Sigmoid colon (tissue), 6 donors: ENCODE measurements at regions not wholly inside any gene's neighbourhood (a gene's known extent, or its start where the extent isn't known, plus 50 kb on each side); places are given as distances from the start of the nearest gene placed in this dataset.

Source experiments
- DNase-seq: peaks from one replicate; pipeline ENCODE4 v3.0.0-alpha.2; 2019
- H3K27ac ChIP-seq, 4 donors: fragments of 200-600 bp; sonication (generic); one replicate each; pipeline ENCODE4 v1.5.1; 2016 to 2019; ENCODE audit warnings: mild to moderate bottlenecking in 1 of 4
- H3K27me3 ChIP-seq, 3 donors: fragments of 200-600 bp; sonication (generic); one replicate each; pipeline ENCODE4 v1.5.1; 2019; ENCODE audit warnings: mild to moderate bottlenecking in 1 of 3
- H3K36me3 ChIP-seq, 4 donors: fragments of 200-600 bp; sonication (generic); one replicate each; pipeline ENCODE4 v1.5.1; 2016 to 2019
- H3K4me1 ChIP-seq, 4 donors: fragments of 200-600 bp; sonication (generic); one replicate each; pipeline ENCODE4 v1.5.1; 2017 to 2019
- H3K4me3 ChIP-seq, 4 donors: fragments of 200-600 bp; sonication (generic); one replicate each; pipeline ENCODE4 v1.5.1; 2017 to 2019; ENCODE audit warnings: mild to moderate bottlenecking in 2 of 4, moderate library complexity in 1 of 4
- H3K9me3 ChIP-seq, 4 donors: fragments of 200-600 bp in 3 of 4; sonication (generic) in 3 of 4; one replicate each; pipeline versions ENCODE4 v1.5.1 to v1.6.1; 2013 to 2019
- CTCF ChIP-seq, 4 experiments: fragments of 450-650 bp in 3 of 4; fragments of 200-600 bp in 1 of 4; IDR thresholded peaks; one replicate each; pipeline ENCODE4 v1.5.1; 2016 to 2019; ENCODE audit warnings: antibody characterized with exemption in 4 of 4, mild to moderate bottlenecking in 3 of 4, moderate library complexity in 2 of 4
- EP300 ChIP-seq, 4 donors: sonication (generic); formaldehyde crosslinking; IDR thresholded peaks; one replicate each; pipeline ENCODE4 v1.6.1; 2017; ENCODE audit warnings: antibody characterized with exemption in 4 of 4
- POLR2A ChIP-seq, 2 donors: fragments of 450-650 bp; IDR thresholded peaks; one replicate each; pipeline ENCODE4 v1.6.1; 2016; ENCODE audit warnings: antibody characterized with exemption in 2 of 2, mild to moderate bottlenecking in 2 of 2, moderate library complexity in 2 of 2
- POLR2AphosphoS5 ChIP-seq, 4 donors: sonication (generic); formaldehyde crosslinking; IDR thresholded peaks; one replicate each; pipeline ENCODE4 v1.6.1; 2017; ENCODE audit warnings: antibody characterized with exemption in 4 of 4
- WGBS, 2 donors: extraction: QIAGEN DNeasy Blood & Tissue Kit; methylation state at CpG; one replicate each; pipeline ENCODE4 v1.1.7; 2013; 5-methylcytosine and 5-hydroxymethylcytosine counted together
- intact Hi-C: fragments of 100-400 bp; cut with DNase I; formaldehyde crosslinking; loops from one replicate; pipeline ENCODE4 v1.15.1; 2023
- donor health status: healthy with polysubstance abuse.
- donor health status: healthy.

- Histone ChIP-seq H3K27ac (no peak overlapping the region), H3K4me3 (no peak overlapping the region), H3K27me3 (peaks cover 0 to 4% (median 0%) of the 10 kb centered on the region in 3 donors), H3K9me3 (peaks cover 0 to 3% (median 0%) of the 10 kb centered on the region in 4 donors), H3K36me3 (no peaks in the 10 kb centered on the region), H3K4me1 (no peaks in the 10 kb centered on the region)
- no peak for TF ChIP-seq CTCF (IDR thresholded peaks at IDR 0.05)
- WGBS, 2 donors = 42 to 53% methylated on average over 1 of the region's 1 CpG
- DNase-seq = no peak
- intact Hi-C loops = no loop called here
These were observed 124.9 kb downstream of the WSCD1 start for GRCh38 chr17:6195123-6195522.

- intact Hi-C loops = no loop called here
- Histone ChIP-seq H3K9me3 (no peaks in the 10 kb centered on the region), H3K4me1 (no peaks in the 10 kb centered on the region), H3K27ac (no peak overlapping the region), H3K27me3 (peaks cover 0 to 4% (median 0%) of the 10 kb centered on the region in 3 donors), H3K36me3 (no peaks in the 10 kb centered on the region), H3K4me3 (no peak overlapping the region)
- TF ChIP-seq POLR2AphosphoS5 (IDR thresholded peaks at IDR 0.05) (no peak), CTCF (IDR thresholded peaks at IDR 0.05) (no peak), POLR2A (IDR thresholded peaks at IDR 0.05) (no peak), EP300 (IDR thresholded peaks at IDR 0.05) (no peak)
- 74 to 80% methylated on average over 18 of the region's 18 CpGs for WGBS, 2 donors
- DNase-seq = no peak
These were observed 121.5 kb downstream of the WSCD1 start for GRCh38 chr17:6191405-6192324.

GRCh38 chr17:6187836-6188235, 117.7 kb downstream of the WSCD1 start:
- Histone ChIP-seq H3K9me3 (no peaks in the 10 kb centered on the region), H3K36me3 (no peaks in the 10 kb centered on the region), H3K27ac (no peak overlapping the region), H3K4me3 (no peak overlapping the region), H3K4me1 (no peaks in the 10 kb centered on the region), H3K27me3 (peaks cover 0 to 4% (median 0%) of the 10 kb centered on the region in 3 donors)
- no peak for TF ChIP-seq CTCF (IDR thresholded peaks at IDR 0.05)
- no peak for DNase-seq
- intact Hi-C loops = no loop called here
- 46 to 51% methylated on average over 10 of the region's 10 CpGs for WGBS, 2 donors

GRCh38 chr17:6186998-6187397, 116.8 kb downstream of the WSCD1 start:
- H3K4me1 ChIP-seq = no peaks in the 10 kb centered on the region
- intact Hi-C loops = no loop called here
- DNase-seq = no peak
- TF ChIP-seq CTCF (IDR thresholded peaks at IDR 0.05) (no peak), POLR2A (IDR thresholded peaks at IDR 0.05) (no peak), EP300 (IDR thresholded peaks at IDR 0.05) (no peak), POLR2AphosphoS5 (IDR thresholded peaks at IDR 0.05) (no peak)
- H3K4me3 ChIP-seq = no peak overlapping the region
- H3K27me3 ChIP-seq = peaks cover 0 to 4% (median 0%) of the 10 kb centered on the region in 3 donors
- H3K27ac ChIP-seq = no peak overlapping the region
- no peaks in the 10 kb centered on the region for H3K36me3 ChIP-seq
- H3K9me3 ChIP-seq = no peaks in the 10 kb centered on the region
- 70 to 81% methylated on average over 1 of the region's 1 CpG for WGBS, 2 donors

GRCh38 chr17:6184508-6184907, 114.3 kb downstream of the WSCD1 start:
- Histone ChIP-seq H3K27ac (no peak overlapping the region), H3K4me1 (no peaks in the 10 kb centered on the region), H3K4me3 (no peak overlapping the region), H3K9me3 (no peaks in the 10 kb centered on the region), H3K27me3 (no peaks in the 10 kb centered on the region), H3K36me3 (no peaks in the 10 kb centered on the region)
- no peak for TF ChIP-seq POLR2AphosphoS5 (IDR thresholded peaks at IDR 0.05)
- TF ChIP-seq POLR2A (IDR thresholded peaks at IDR 0.05) = no peak
- no peak for TF ChIP-seq EP300 (IDR thresholded peaks at IDR 0.05)
- no peak for TF ChIP-seq CTCF (IDR thresholded peaks at IDR 0.05)
- no peak for DNase-seq
- 96 to 98% methylated on average over 3 of the region's 3 CpGs for WGBS, 2 donors
- intact Hi-C loops = no loop called here
